GM21423 (cell line): ENCODE measurements at regions not wholly inside any gene's neighbourhood (a gene's known extent, or its start where the extent isn't known, plus 50 kb on each side); places are given as distances from the start of the nearest gene placed in this dataset.
"Not testable (repeated sequence)": the region's sequence is repeated elsewhere in the genome, so short reads cannot be mapped to it uniquely, and the experiment has no call there.

Source experiments
- ATAC-seq: cut with Tn5 transposase; IDR thresholded peaks from one replicate; pipeline ENCODE4 v1.9.1; 2021; ENCODE audit warnings: mild to moderate bottlenecking, moderate library complexity; ENCODE audit not compliant: unreplicated experiment

DNA sequence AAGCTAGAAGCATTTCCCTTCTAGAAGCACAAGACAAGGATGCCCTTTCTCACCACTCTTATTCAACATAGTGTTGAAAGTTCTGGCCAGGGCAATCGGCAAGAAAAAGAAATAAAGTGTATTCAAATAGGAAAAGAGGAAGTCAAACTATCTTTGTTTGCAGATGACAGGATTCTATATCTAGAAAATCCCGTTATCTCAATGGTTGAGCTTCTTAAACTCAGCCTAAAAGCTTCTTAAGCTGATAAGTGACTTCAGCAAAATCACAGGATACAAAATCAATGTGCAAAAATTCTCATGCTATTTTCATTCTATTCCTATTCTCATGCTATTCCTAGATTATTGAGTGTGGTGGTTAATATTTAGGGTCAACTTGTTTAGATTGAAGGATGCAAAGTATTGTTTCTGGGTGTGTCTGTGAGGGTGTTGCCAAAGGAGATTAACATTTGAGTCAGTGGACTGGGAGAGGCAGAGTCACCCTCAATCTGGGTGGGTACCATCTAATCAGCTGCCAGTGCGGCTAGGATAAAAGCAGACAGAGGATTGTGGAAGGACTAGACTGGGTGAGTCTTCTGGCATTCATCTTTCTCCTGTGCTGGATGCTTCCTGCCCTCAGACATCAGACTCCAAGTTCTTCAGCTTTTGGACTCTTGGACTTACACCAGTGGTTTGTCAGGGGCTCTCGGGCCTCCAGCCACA lies 111.9 kb downstream of the LSMEM1 start:
- not testable (repeated sequence) for ATAC-seq

DNA sequence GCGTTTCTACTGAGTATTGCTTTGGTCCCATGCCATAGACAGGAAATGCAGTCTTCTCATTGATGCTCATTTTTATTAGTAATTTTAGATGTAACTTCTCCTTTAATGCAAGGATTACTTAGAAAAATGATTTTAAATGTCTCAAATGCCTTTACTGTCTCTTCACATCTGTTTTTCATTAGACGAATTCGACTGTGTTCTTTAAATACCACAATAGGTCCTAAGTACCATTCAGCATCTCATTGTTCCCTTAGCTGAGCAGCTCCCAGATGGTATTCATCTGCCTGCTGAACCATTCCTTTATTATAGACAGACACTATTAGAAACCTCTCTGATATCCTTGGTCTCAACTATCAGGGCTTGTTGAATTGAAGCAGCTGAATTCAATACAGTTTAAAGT lies 113.6 kb downstream of the LSMEM1 start:
- ATAC-seq = no peak

DNA sequence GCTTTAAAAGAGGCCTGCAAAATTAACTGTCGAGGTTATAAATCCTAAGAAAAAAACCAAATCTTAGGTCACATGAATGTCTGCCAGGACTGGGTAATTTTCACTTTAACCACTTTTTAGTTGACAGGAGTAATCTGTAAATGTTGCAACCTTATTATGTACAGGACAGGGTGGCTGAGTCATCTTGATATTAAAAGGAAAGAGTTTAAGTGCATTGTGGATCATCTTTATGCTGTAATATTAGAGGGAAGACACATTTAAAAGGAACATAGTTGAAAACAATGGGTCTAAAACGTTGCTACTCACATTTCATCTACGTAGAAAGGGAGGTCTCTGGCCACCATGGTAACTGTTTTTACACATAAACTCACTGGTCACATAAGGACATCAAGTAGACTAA lies 115.5 kb downstream of the LSMEM1 start:
- ATAC-seq = no peak

DNA sequence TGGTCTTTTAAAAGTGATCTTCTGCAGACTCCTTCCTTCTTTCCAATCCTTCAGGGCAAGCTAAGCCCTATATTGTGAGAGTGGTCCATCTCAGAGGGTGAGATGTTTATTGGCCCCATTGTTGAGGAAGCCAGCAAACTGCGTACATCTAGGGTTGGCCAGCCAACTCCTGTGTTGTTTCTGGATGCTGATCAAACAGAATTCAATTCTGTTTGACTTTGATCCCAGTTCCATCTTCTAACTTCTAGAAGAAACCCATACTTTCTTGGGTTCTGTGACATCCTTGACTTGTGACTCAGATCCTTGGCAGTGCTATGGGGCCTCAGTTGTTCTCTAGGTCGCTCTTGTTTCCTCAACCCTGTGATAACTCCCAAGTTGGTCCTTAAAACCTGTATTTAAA lies 116.2 kb downstream of the LSMEM1 start:
- ATAC-seq = no peak

DNA sequence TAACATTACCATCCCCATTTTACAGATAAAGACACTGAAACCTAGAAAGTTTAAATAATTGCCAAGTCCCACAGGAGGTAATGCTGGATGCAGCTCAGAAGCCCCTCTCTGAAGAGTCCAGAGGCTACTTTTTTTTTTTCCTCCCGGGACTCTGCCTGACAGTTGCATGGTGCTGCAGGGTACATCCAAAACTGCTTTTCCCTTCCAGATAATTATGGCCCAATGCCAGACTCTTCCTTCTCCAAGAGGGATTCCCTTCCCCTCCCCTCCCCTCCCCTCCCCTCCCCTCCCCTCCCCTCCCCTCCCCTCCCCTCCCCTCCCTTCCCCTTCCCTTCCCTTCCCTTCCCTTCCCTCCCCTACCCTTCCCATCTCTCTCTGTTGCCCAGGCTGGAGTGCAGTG lies 122.9 kb downstream of the LSMEM1 start:
- no peak for ATAC-seq

DNA sequence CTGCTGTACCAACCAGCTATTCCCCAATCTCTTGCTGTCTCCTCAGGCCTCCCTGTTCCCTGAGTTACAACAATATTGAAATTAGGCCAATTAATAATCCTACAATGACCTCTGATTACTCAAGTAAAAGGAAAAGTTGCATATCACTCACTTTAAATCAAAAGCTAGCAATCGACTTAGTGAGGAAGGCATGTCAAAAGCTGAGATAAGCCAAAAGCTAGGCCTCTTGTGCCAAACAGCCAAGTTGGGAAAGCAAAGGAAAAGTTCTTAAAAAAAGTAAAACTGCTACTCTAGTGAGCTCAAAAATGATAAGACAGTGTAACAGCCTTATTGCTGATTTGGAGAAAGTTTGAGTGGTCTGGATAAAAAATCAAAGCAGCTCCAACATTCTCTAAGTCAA lies 129.8 kb downstream of the LSMEM1 start:
- ATAC-seq = no peak

DNA sequence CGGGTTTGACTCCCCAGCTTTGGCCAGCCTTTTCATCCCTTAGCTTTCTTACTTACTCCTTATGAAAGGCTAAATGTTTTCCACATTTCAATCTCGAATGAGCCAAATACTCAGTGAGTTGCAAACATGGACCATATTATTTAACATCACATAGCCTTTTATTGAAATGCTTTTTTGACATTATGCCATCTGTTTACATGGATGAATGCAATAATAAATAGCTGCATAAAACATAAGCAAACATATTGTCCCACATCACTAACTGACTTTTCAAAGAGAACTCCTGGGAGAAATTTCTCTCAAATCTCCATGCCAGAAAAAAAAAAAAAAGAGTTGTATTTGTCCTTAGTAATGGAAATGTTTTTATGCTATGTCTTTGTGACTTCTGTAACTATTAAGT lies 134.9 kb downstream of the LSMEM1 start:
- no peak for ATAC-seq

DNA sequence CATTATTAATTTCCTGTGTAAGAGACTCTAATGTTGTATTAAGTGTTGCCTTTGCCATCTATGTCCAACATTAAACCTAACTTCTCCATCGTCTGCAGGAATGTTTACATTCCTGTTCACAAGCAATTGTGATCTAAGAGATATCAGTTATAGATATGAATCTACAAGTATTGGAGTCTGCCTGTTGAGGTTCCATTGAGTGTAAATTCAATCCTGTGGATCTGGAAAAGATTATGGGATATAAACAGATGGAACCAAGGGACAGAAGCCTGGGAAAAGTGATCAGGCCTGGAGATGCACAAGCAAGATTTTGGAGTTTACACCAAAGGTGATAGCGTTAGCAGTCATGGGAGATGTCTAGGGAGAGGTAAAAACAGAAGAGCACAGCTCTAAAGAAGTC lies 135.5 kb downstream of the LSMEM1 start:
- ATAC-seq = no peak

DNA sequence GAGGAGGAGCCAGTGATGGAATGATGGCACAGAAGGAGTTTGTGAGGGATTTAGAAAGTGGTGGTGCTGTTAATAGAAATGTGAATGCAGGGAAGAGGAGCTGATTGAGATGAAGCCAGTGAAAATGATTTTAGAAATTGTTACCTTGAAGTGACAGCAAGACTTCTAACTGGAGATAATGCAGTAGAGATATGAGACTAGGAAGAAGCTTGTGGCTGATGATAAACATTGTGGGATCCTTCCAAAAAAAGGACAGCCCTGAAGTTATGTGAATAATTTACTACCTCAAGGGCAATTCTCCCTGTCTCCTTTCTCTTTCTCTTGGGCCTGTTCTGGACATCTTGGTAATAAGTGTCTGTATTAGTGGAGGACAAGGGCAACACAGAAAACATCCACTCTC lies 138.6 kb downstream of the LSMEM1 start:
- no peak for ATAC-seq

DNA sequence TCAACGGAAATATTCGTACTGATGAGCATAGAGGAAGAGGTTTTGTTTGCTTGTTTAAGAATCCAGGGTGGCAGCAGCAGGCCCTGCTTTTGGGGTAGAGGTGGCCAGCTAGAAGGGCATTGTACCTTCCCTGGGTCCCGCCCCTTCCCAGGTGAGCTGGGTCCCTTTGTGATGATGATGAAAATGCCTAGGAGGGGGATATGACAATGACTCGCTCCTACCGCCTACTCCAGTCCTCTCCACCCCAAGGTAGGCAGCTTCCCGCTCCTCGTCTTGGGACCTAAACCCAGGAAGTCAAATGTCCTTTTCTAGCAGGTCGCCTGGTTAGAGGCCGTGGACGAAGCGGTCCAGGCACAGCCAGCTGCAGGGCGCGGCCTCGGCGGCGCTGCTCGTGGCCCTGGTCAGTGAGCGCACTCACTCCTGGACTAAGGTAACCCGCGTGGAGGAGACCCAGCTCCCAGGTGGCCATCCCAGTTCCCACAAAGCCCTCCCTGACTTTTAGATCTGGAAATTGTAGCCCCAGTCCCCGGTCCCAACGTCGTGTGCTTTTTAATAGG lies 141.4 kb downstream of the LSMEM1 start:
- no peak for ATAC-seq

DNA sequence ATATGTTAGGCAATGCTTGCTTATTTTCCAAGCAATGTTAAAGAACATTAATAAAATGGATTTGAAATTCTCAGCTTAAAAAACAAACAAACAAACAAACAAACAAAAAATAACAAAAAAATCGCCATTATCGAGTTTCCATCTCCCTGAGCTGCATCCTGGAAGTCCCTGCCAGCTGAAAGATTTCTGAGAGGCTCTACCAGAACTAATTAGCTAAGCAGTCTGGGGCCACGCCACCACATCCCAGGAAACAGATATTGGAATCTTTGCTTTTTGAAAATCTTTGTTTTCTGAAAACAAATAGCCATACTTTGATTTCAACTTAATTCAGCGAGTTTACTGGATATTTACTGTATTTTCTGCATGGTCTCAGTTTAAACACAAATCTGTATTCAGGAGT lies 143.6 kb downstream of the LSMEM1 start:
- ATAC-seq = no peak

DNA sequence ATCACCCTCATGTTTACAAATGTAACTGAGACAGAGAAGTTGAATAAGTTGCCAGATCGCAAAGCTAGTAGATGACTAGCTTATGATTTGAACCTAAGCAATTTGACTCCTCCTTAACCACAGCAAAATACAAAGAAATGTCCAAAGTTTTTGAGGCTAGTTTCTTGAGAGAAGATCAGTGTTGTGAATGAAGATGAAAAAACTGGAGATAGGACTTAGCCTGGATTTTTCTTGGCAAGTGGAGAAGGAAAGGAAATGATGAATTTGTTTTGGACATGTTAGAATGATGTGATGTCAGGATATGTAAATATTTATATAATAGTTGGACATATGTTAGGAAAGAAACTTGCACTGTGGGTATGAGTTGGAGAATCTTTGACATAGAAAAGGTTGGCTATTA lies 149.8 kb downstream of the LSMEM1 start:
- ATAC-seq = no peak

DNA sequence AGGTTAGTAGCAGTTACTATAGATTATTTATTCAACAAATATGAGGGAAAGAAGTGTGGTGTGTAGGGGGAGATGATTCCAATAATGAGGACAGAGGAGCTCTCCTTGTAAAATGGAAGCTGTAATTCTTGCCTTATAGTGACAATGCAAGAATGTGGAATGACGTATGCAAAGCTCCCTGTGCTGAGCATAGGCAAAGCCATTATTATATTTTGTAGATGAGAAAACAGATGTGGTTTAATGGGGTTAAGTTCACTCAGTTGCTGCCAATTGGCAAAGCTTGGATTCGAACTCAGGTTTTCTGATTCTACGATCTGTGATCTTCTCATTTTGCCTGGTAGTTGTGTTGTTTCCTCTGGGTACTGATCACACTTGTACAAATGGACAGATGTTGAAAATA lies 153.3 kb downstream of the LSMEM1 start:
- ATAC-seq = no peak

DNA sequence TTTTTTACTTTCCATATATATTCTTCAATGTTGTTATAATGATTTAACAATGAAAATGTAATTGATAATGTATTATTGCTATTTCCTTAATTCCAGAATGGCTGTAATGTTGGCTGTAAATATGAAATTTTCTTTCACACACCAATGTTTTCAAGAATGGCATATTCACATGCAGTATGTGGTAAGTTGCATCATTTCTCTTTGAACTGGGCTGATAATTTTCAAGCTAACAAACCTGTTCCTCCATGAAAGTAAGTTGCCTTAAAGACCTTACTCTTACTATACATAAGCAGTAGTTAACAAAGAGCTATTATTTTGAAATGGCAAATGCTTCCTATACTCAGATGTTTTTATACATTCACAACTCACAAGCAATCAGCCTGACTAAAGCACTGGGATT lies 154.5 kb downstream of the TMEM168 start:
- ATAC-seq = no peak

DNA sequence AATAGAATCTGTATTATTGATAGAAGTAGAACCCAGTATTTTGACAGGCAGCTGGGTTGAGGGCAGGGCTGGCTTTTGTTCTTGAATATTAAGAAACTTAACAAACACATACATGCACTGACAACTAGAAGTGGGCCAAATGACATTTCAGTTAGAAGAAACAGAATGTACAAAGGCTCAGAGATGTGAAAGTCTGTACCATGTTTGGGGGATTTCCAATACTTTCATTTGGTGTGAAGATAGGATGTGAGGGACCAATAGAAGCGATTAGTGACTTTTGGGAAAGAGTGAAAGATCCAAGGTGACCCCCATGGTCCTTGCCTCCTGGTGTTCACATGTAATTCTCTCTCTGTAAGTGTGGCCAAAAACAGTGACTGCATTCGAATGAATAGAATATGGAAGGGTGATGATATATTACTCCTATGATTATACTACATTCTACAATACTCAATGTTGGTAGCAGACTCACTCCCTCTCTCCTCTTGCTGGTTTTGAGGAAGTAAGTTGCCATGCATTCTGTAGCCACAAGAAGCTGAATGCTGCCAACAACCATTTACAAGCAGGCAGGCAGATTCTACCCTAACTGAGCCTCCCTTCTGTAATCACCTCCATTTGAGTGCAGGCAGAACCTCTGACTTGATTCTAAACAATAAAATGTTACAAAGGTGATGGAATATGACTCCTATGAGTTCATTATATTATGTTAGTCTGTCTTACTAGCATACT lies 151.4 kb downstream of the TMEM168 start:
- ATAC-seq = no peak

DNA sequence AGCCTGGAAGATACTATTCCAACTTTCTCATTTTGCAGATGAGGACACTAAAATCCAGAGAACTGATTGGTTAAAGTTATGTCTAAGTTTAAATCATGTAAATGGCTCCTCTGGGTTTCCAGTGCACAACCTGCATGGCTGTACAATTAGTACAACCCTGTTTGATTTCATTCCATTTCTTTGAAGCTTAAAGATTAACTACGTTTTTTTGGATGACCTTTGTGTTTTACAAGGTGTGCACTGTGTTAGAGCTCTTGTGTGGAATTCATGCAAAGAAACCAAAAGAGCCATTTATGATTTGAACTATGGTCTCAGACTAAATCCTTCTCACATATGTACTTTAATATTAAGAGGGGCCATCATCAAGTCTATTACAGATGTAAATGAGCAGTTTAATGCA lies 149.5 kb downstream of the TMEM168 start:
- ATAC-seq = no peak

DNA sequence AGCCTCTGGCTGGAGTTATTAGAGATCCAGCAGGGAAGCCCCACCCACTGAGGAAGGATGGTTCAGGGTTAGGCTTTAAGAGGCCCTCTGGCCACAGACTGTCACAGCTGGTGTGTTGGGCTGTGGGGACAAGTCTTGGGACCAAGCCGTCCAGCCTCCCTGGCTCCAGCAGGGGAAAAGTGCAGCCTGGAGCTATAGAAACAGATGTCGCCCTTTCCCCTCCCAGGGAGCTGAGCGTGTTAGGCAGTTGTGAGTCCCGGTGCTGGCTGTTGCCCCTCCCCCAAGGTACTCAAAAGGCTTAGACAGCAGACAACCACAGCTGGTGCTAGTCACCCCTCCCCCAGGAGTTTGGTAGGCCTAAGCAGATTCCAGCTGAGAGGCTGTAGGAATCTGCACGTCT lies 143.4 kb downstream of the TMEM168 start:
- ATAC-seq = no peak

DNA sequence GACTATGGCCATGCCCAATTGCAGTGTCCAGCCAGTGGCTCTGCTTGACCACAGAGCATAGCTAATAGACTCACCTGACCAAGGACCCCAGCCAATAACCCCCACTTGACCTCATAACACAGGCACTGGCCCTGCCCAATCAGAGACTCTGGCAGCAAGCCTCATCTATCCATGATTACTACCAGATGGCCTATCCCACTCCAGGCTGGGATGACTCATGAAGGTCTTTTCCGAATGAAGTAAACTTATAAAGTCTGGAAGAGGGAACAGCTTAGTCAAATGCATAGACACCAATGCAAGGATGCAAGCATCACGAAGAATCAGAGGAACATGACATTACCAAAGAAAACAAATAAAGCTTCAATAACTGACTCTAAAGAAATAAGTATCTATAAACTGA lies 141.4 kb downstream of the TMEM168 start:
- ATAC-seq = no peak

DNA sequence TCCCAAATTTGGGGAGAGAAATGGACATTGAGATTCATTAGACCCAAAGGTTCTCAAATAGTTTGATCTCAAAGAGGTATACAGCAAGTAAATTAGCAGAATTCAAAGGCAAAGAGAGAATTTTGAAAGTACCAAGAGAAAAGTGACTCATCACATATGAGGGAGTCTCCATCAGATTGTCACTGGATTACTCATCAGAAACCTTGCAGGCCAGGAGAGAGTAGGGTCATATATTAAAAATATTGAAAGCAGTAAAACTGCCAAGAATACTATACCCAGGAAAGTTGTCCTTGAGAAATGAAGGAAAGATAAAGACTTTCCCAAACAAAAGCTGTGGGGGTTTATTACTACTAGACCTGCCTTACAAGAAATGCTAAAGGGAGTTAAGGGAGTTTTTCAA lies 140.6 kb downstream of the TMEM168 start:
- ATAC-seq = no peak

DNA sequence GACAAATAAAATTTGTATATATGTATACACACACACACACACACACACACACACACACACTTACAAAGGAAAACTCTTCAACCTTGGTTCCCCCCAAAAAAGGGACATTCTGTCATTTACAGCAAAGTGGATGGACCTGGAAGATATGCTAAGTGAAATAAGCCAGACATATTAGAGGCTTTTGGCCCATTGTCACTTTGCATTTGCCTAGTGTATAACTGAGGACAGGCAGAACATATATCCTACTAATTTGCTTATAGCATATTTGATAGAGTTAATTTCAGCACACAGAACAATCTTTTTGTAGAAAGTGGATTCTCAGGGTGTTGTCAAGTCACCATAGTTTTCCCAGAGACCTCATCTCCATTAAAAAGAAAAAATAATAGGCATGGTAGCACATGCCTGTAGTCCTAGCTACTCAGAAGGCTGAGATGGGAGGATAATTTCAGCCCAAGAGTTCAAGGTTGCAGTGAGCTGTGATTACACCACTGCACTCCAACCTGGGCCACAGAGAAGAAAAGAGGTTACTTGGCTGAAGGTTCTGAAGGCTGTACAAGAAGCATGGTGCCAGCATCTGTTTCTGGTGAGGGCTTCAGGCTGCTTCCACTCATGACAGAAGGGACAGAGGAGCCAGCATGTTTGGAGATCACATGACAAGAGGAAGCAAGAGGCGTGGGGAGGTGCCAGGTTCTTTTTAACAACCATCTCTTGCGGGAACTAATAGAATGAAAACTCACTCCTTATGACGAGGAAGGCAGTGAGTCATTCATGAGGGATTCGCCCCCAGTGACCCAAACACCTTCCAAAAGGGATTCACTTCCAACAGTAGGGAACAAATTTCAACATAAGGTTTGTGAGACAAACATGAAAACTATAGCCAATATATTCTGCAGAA lies 135.6 kb downstream of the TMEM168 start:
- ATAC-seq = no peak

DNA sequence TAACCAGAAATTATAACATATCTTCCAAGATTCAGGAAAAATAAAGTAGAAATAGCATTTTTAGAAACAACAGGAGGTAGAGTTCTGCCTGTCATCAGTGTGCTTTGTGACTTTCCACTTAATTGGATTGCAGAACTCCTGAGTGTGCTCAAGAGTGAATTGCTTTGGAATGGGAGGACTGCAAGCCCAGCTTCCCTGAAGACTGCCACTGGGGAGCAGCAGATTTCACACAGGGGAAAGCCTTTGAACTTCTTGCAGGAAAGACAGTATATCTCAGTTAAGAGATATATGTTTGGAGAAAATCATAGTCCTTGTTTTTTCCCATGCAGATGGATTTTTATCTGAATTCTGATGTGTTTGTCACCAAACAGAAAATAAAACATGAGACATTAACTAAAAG lies 124.5 kb downstream of the TMEM168 start:
- no peak for ATAC-seq

DNA sequence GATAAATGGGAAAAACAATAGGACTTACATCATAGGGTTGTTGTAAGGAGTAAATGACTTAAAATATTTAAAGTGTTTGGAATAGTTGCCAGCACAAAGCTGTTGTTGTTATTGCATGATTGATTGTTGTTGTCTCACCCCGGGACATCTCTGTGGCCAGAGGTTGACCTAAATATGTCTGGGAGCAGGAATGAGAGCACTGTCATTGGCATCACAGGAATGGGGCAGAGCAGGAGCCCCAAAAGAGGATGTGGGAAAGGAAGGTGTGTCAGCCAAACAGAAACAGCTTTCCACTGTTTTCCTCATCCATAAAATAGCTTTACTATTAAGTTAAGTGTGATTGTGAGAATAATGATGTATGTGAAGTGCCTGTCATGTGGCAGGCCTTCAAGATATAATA lies 121.6 kb downstream of the TMEM168 start:
- ATAC-seq = no peak
